ENCODE measurements at regions not wholly inside any gene's neighbourhood (a gene's known extent, or its start where the extent isn't known, plus 50 kb on each side); places are given as distances from the start of the nearest gene placed in this dataset.

GRCh38 chr15:46709460-46710083, 1007.7 kb upstream of the SEMA6D start:
- Histone ChIP-seq H3K27ac (ENCODE audit: low read length in 2 of 2) (no peak overlapping the region), H3K9me3 (ENCODE audit: control extremely low read depth in 1 of 3, control insufficient read depth in 2 of 3, insufficient read depth in 1 of 3, low read length in 2 of 3) (no peaks in the 10 kb centered on the region), H2AFZ (ENCODE audit: insufficient read depth, low read depth, low read length, poor library complexity, severe bottlenecking) (no peak overlapping the region), H3K27me3 (replicated peaks in 1 of 4; ENCODE audit: control extremely low read depth in 1 of 4, control insufficient read depth in 3 of 4, insufficient read depth in 4 of 4, low read length in 3 of 4) (no peaks in the 10 kb centered on the region), H3K9ac (ENCODE audit: low read length) (no peak overlapping the region), H3K4me1 (ENCODE audit: control insufficient read depth in 2 of 2, insufficient read depth in 2 of 2, low read length in 2 of 2) (no peaks in the 10 kb centered on the region), H3K4me3 (ENCODE audit: control extremely low read depth in 1 of 5, extremely low read depth in 1 of 5, insufficient read depth in 1 of 5, low read depth in 2 of 5, low read length in 4 of 5) (no peak overlapping the region), H3K79me2 (ENCODE audit: control insufficient read depth, insufficient read depth, low read length) (no peaks in the 10 kb centered on the region), H3K36me3 (replicated peaks in 1 of 2; ENCODE audit: control extremely low read depth in 1 of 2, control insufficient read depth in 1 of 2, extremely low read depth in 1 of 2, insufficient read depth in 2 of 2, low read length in 1 of 2) (no peaks in the 10 kb centered on the region), H4K20me1 (ENCODE audit: control insufficient read depth, insufficient read depth, low read length, poor library complexity, severe bottlenecking) (no peaks in the 10 kb centered on the region), H3K4me2 (replicated peaks; ENCODE audit: low read depth, low read length, poor library complexity, severe bottlenecking) (no peak overlapping the region)
- TF ChIP-seq, protein P1, sequence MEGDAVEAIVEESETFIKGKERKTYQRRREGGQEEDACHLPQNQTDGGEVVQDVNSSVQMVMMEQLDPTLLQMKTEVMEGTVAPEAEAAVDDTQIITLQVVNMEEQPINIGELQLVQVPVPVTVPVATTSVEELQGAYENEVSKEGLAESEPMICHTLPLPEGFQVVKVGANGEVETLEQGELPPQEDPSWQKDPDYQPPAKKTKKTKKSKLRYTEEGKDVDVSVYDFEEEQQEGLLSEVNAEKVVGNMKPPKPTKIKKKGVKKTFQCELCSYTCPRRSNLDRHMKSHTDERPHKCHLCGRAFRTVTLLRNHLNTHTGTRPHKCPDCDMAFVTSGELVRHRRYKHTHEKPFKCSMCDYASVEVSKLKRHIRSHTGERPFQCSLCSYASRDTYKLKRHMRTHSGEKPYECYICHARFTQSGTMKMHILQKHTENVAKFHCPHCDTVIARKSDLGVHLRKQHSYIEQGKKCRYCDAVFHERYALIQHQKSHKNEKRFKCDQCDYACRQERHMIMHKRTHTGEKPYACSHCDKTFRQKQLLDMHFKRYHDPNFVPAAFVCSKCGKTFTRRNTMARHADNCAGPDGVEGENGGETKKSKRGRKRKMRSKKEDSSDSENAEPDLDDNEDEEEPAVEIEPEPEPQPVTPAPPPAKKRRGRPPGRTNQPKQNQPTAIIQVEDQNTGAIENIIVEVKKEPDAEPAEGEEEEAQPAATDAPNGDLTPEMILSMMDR (IDR thresholded peaks at IDR 0.05), result no peak
- TF ChIP-seq EZH2 (IDR thresholded peaks at IDR 0.05; ENCODE audit: borderline replicate concordance, insufficient read depth, low read depth, low read length, poor library complexity, severe bottlenecking), result no peak
- intact Hi-C loops (cut with micrococcal nuclease), result no loop called here
- Mint-ChIP-seq H3K9me3 (ENCODE audit: insufficient read depth) (peaks cover 4% of the 10 kb centered on the region), H3K4me3 (no peak overlapping the region), H3K27ac (no peak overlapping the region), H3K27me3 (no peaks in the 10 kb centered on the region), H3K4me1 (no peaks in the 10 kb centered on the region)
- DNase-seq (no peak), ATAC-seq (ENCODE audit: low read depth) (no peak)
- CTCF ChIA-PET, result no interaction called here
- POLR2A ChIA-PET, result no interaction called here

- Mint-ChIP-seq H3K27me3 (no peaks in the 10 kb centered on the region), H3K4me3 (no peak overlapping the region), H3K4me1 (no peaks in the 10 kb centered on the region), H3K9me3 (ENCODE audit: insufficient read depth) (peaks cover 5% of the 10 kb centered on the region), H3K27ac (no peak overlapping the region)
- Histone ChIP-seq H3K27ac (ENCODE audit: low read length in 2 of 2) (no peak overlapping the region), H3K9ac (ENCODE audit: low read length) (no peak overlapping the region), H4K20me1 (ENCODE audit: control insufficient read depth, insufficient read depth, low read length, poor library complexity, severe bottlenecking) (no peaks in the 10 kb centered on the region), H3K36me3 (replicated peaks in 1 of 2; ENCODE audit: control extremely low read depth in 1 of 2, control insufficient read depth in 1 of 2, extremely low read depth in 1 of 2, insufficient read depth in 2 of 2, low read length in 1 of 2) (no peaks in the 10 kb centered on the region), H3K27me3 (replicated peaks in 1 of 4; ENCODE audit: control extremely low read depth in 1 of 4, control insufficient read depth in 3 of 4, insufficient read depth in 4 of 4, low read length in 3 of 4) (no peaks in the 10 kb centered on the region), H3K79me2 (ENCODE audit: control insufficient read depth, insufficient read depth, low read length) (no peaks in the 10 kb centered on the region), H2AFZ (ENCODE audit: insufficient read depth, low read depth, low read length, poor library complexity, severe bottlenecking) (no peak overlapping the region), H3K4me3 (ENCODE audit: control extremely low read depth in 1 of 5, extremely low read depth in 1 of 5, insufficient read depth in 1 of 5, low read depth in 2 of 5, low read length in 4 of 5) (no peak overlapping the region), H3K9me3 (ENCODE audit: control extremely low read depth in 1 of 3, control insufficient read depth in 2 of 3, insufficient read depth in 1 of 3, low read length in 2 of 3) (no peaks in the 10 kb centered on the region), H3K4me1 (ENCODE audit: control insufficient read depth in 2 of 2, insufficient read depth in 2 of 2, low read length in 2 of 2) (no peaks in the 10 kb centered on the region), H3K4me2 (replicated peaks; ENCODE audit: low read depth, low read length, poor library complexity, severe bottlenecking) (no peak overlapping the region)
- 83% methylated on average over 6 of the region's 6 CpGs for WGBS (ENCODE audit: insufficient coverage)
- intact Hi-C loops (cut with micrococcal nuclease), result no loop called here
- ChIA-PET POLR2A (no interaction called here), CTCF (no interaction called here)
- no peak for TF ChIP-seq EZH2 (IDR thresholded peaks at IDR 0.05; ENCODE audit: borderline replicate concordance, insufficient read depth, low read depth, low read length, poor library complexity, severe bottlenecking)
- TF ChIP-seq, protein P1 (IDR thresholded peaks at IDR 0.05), result no peak
- DNase-seq, result no peak
- ATAC-seq (ENCODE audit: low read depth), result no peak
These were observed 1006.8 kb upstream of the SEMA6D start for GRCh38 chr15:46710401-46710960.

Measured in B cell (primary cell).